Activated CD8-positive, alpha-beta memory T cell treated with anti-CD3 and anti-CD28 coated beads, Interleukin-2, amount 50 U/mL, for 1 hour (primary cell): ENCODE measurements at regions not wholly inside any gene's neighbourhood (a gene's known extent, or its start where the extent isn't known, plus 50 kb on each side); places are given as distances from the start of the nearest gene placed in this dataset.

ENCODE experiments used
- DNase-seq: peaks from one replicate; pipeline ENCODE4 v3.0.0-alpha.2; 2020; ENCODE audit errors: extremely low read depth

DNA sequence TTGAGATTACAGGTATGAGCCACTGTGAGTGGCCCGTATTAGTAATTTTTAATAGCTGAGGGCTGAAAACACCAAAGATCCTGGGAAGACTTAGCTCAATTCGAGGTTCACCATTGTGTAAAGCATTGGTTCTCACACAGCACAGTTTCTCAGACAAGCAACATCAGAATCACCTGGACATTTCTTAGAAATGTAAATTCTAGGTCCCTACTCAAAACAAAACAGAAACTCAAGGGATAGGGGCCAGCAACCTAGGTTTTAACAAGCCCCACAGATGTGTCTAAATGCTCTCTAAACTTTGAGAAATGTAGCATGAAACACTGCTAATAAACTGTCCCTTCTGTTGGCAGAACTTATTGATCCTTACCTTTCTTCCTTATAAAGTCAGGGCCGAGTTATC is 681.2 kb downstream of the RNF144A start:
- no peak for DNase-seq

DNA sequence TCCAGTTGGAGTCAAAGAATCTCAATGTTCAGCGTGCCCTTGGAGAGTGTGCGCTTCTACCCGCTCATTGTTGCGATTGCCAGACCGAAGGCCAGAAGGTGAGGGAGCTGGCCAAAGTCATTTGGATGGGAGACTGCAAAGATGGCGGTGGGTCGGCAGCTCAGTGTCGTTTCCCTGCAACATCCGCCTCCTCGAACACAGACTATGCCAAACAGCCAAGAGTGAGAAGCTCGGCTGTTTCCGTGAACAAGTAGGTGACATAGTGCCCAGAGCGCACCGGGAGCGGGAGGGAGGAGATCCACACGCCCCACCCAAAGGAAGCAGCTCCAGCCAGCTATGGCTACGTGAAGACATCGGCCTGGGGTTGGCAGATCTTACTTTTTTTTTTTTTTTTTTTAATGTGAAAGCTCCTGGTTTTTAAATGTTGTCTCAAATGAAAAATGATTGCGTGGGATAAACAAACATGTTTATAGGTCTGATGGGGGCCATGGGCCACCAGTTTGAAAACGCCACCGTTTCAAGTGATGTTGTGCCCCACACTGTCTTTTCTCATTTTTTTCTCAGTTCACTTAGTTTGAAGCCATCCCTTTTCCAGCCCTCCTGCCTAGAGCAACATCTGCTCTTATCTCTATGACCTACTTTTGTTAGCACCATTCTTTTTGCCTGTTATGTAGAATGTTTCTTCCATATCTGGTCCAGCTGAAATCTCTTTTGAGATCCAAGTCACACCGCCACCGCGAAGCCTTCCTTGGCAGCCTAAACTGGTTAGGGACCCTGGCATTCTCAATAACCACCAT is 682.4 kb downstream of the RNF144A start:
- DNase-seq: no peak

DNA sequence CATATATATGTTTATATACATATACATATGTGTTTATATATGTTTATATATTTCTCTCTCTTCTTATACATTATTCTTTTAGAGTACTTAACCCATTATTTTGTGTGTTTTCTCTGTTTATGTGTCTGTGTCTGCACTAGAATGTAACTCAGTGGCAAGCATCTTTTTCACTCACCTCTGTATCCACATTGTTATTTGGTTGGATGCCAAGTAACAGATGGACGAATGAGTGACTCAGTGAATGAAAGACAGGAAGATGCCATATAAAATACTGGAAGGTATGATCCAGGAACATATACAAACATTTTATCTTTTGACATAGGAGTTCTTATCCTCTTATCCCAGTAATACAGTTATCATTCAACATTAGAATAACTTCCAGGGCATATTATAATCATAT is 684.8 kb downstream of the RNF144A start:
- DNase-seq: no peak

- no peak for DNase-seq
These were observed 687.2 kb downstream of the RNF144A start for GRCh38 chr2:7604456-7604855.

DNA sequence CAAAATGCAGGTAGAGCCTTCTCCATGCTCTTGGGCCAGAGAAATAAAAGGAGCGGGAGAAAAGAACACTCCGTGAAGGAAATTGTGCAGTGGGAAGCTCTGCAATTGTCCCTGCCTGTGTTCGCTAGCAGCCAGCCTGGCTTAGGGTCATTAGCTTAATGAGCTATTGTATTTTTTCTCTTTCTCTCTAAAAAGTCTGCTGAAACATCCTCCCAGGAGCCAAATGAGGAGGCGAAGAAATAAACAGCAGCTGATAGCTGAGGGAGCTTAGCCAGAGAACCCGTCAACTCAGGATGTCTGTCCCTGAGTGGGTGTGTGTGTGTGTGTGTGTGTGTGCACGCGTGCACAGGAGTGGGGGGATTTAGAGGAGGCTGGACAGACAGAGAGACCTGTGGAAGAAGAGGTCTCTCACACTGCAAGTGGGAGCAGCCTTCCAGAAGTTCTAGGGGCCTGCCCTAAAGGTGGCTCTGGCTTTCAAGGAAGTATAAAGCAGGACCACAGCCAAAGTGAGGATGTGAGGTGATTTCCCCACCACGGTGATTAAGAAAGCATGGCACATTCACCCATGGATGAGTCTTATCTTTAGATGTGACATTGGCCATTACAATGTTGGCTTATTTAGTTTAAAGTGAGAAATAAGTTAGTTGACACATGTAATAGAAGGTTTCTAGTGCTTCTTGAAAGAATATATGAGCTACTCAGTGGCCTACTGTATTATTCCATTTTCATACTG is 690.4 kb downstream of the RNF144A start:
- no peak for DNase-seq

DNA sequence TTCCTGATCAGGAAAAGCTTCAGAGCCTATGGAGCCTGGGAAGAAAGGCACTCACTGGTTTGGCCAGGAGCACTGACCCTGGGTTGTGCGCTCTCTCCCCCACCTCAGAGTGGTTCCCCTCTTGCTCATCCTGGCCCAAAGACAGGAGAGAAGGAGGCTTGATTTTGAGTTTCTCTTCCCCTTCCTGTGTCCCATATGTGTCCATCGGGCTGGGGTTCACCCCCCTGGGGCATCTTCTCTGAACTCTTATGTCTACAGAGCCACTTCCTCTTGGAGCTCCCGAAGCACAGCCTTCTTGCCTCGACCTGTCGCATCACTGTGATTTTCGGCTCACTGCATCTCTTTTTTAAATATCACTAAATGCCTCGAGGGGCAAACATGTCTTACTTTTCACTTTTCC is 692.3 kb downstream of the RNF144A start:
- no peak for DNase-seq

GRCh38 chr2:7609974-7610373 is 692.8 kb downstream of the RNF144A start:
- no peak for DNase-seq

- no peak for DNase-seq
These were observed 694.5 kb downstream of the RNF144A start for GRCh38 chr2:7611750-7612149.

DNA sequence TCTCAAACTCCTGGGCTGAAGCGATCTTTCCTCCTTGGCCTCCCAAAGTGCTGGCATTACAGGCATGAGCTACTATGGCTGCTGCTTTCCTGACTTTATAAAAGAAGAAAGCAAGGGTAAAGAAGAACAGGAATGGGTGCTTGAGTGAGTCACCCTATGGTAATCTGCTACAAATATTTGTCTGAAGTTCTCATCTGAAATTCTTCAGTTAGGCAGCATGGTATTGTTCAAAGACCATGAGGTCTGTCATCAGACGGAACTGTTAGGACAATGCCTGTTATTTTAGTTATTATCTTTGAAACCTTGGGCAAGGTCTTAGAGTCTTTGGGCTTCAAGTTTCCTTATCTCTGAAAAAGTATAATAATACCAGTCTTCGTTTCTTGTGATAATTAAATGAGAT is 695.8 kb downstream of the RNF144A start:
- no peak for DNase-seq

- no peak for DNase-seq
These were observed 696.6 kb downstream of the RNF144A start for GRCh38 chr2:7613831-7614230.

- DNase-seq: no peak
These were observed 700.8 kb downstream of the RNF144A start for GRCh38 chr2:7618031-7618430.

GRCh38 chr2:7619203-7619970 is 702.2 kb downstream of the RNF144A start:
- DNase-seq: no peak

DNA sequence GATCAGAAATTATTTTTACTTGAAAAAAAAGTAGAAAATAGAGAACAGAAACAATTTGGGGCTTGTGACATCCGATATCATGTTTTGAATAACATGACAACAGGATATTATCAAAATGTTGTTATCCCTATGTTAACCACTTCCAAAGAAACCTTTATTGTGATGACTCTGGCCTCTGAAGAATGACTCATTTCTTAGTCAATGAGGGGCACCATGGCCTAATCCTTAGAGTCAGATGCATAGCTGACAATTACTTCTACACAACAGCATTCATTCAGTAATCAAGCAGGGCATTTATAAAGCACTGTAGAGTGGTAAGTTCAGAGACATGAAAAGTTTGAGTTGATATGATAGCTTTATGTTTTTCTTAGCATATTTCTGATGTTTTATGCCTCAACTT is 703.0 kb downstream of the RNF144A start:
- DNase-seq: no peak

- no peak for DNase-seq
These were observed 704.0 kb downstream of the RNF144A start for GRCh38 chr2:7621018-7621814.

DNA sequence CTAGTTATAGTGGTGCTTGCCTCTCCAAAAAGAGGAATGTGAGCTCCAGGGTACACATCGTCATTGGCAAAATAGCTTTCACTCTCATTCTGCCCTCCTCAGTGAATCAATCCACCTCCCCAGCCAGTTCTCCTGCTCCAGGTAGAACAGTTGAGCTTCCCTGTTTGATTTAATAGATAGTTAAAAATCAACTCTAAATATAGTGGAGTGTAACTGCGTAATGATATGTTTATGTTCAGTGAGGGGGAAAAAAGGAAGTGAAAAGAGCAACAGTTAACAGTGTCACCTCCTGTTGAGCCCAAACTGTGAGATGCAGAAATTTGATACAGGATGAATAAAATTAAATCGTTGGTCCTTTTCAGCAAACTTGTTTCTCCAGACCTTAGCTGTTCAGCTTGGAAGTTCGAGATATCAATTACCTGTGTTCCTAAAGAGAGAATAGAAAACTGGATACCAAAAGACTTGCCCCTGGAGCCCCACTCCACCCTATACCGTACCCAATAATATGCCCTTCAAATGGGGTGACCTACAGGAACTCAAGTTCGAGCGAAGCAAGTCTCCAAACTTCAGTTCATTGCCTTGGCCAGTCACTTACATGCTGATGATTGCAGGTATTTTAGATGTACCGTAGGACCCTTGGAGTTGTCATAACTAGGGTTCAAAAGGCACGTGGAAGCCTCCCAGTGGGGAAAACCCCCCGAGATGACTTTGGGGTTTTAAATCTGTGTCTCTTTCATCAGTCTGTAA is 708.4 kb downstream of the RNF144A start:
- no peak for DNase-seq

DNA sequence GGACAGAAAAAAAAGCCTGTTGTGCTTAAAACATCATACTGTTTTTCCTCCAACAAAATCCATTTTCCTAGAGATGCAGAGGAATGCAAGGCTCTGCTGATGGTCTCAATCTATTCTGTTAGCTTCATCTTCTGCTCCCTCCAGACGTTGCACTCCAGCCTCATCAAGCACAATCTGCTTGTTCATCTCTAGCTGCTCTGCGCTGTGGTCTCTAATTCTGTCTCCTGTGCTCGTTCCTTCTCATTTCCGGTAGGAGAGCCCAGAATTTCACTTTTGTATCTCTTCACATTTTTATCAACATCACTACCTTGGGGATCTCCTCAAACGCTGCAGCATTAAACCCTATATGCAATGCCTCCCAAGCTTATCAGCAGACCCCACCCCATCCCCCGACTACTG is 708.9 kb downstream of the RNF144A start:
- no peak for DNase-seq

DNA sequence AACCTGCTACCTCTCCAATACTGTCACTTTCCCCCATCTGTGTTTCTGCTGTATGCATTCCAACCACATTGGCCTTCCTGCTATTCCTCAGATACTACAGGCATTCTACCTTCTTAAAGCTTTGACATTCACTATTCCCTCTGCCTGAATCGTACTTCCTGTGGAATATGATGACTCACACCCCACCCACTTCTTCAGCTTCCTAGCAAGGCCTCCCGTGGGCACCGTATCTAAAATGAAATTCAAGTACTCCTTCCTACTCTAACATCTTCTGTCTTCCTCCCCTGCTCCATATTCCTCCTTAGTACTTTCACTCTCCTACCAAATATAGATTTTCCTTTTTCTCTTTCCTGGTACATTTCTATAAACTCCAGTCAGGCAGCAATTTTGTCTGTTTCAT is 710.4 kb downstream of the RNF144A start:
- no peak for DNase-seq

DNA sequence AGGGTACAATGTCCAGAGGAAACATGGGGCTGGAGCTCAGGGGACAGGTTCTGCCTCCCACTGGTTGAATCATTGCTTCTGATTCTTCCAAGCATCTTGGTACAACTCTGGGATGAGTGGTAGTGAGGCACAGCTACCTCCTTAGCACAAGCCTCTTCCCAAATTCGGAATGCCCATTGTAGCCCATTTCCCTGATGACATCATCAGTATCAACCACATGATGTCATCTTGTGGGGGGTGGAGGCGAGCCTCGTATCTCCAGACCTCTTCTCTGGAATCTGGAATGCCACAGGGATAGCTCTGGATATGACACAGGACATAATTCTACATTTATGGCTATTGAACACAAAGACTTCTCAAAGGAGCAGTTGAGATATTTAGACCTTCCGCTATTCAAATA is 715.2 kb downstream of the RNF144A start:
- no peak for DNase-seq

DNA sequence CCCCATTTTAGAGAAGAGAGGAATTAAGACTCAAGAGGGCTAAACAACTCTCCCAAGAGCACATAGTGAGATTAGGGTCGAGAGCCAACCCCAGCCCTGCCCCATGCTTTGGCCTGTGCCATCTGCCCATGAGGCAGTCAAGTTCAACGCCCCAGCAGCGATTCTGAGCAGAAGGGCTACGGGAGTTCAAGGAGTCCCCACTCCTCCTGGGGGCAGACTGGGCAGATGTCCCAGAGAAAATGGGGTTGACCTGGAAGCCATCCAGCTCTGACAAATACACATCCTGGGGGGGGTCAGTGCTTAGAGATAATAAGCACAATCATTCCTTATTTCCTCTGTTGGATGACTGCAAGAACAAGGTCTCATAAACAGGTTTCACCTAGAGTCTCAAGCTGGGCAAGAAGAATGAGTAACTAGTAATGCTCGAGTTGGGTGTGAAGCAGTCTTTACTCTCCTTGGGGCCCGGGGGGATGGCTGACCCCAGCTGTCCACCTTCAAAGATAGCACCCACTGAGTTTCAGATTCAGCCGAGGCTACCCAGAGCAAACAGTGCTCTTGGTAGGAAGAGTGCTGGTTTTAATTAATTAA is 716.4 kb downstream of the RNF144A start:
- DNase-seq: no peak

GRCh38 chr2:7634409-7634808 is 717.2 kb downstream of the RNF144A start:
- DNase-seq: no peak

DNA sequence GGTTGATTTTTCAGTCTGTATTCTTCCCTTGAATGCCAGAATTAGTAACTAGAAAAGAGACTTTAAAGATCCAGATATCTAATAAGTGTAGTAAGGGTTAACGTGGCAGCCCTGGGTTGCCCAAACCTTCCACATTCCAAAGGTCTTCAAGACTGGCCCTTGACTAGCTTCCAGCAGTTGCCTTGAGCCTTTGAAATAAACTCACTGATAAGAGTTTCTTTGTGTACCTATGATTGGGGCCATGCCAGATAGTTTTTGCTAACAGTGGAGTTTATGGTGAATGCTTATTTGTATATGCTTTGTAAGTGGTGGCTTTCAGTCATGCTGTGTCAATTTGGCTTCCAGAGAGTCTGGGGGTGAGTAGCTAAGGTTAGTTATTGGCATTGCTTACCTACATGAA is 722.3 kb downstream of the RNF144A start:
- no peak for DNase-seq
